GM19239 (cell line): ENCODE measurements at regions not wholly inside any gene's neighbourhood (a gene's known extent, or its start where the extent isn't known, plus 50 kb on each side); places are given as distances from the start of the nearest gene placed in this dataset.

Source experiments
- DNase-seq: peaks from one replicate; pipeline ENCODE4 v3.0.0; 2011; ENCODE audit warnings: low spot score; ENCODE audit not compliant: insufficient read length
- FAIRE-seq: peaks from 2 replicates; lab custom pipeline; 2011; peaks lifted over from hg19 to GRCh38; lab: Jason Lieb, UNC

DNA sequence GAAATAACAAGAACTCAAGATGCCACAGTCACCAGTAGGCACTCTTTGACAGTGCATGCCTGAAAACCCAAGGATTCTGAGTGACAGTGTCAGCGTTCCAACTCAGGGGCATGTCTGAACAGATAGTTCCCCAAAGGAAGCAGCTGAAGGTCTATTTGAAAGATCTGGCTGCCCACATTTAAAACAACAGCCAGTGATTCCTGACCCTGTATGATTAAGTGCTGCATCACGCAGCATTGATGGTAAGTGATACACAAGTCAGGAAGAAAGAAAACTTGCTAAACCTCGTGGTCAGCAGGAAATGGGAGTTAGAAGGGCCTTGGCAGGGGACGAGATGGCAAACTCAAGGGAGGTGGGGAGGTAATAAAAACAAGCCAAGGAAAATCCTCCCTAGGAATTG, 1013.1 kb downstream of the TYW1 start:
- no peak for FAIRE-seq
- no peak for DNase-seq

DNA sequence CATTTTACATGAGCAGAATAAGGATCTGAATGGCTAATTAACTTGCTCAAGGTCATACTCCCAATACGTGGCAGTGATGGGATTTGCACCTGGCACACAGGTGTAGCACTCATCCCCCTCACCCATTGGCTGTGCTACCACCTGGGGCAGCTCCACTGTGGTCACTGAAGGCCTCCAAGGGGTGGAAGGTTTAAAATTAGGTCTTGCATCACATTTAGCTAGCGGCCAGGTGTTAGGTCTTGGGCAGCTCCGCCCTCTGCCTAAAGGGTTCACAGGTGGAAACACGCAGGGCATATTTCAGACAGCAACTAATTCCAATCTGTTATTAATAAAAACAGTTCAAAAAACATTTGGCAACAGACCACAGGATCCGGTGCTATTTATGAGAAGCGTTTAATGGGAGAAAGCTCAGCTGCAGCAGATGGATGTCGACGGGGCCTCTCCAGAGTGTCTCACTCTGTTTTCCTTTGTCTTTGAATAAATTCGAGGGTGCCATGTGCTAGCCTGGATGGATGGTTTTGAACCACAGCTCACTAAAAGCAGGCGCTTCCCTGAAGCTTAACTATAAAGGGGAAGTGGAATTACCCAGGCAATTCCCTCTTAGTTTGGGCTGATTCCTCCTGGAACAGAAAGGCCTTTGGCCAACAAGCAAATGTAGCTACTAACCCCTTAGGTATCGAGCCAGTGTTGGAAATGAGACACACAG, 1017.6 kb downstream of the TYW1 start:
- no peak for DNase-seq
- no peak for FAIRE-seq

DNA sequence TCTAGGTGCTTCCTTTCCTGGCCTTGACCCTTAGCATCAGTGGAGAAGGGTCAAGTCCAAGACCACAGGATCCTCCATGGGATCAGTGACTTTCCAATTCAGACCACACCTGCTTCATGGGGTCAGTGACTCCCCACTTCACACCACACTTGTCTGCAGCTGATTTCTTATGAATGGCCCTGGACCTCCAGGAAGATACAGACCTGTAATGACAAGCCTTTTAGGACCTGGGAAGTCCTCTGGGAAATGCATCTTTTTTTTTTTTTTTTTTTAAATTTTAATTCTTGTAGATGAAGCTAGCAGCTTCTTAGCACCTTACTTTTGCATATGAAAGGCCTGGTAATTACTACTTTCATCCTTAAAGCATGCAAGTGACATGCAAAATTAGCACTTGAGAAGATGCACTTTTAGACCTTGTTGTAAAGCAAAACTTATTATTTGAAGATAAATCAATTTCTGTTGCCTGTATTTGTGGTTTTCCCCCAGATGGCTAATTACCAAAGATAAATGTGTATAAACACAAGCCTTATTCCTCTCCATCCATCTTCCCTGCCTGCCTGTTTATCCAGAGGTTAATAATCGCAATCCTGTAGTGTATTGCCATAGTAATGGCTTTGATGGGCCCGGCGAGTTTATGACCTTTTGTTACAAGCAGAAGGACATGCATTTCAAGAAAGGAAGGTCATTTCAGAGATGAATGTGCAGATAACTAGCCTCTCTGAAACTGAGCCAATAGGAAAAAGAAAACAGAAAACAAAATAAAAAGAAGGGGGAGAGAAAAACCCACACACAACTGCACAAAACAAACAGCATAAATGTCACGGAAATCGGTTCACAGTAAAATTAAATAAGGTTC, 1018.7 kb downstream of the TYW1 start:
- DNase-seq, result no peak
- no peak for FAIRE-seq

DNA sequence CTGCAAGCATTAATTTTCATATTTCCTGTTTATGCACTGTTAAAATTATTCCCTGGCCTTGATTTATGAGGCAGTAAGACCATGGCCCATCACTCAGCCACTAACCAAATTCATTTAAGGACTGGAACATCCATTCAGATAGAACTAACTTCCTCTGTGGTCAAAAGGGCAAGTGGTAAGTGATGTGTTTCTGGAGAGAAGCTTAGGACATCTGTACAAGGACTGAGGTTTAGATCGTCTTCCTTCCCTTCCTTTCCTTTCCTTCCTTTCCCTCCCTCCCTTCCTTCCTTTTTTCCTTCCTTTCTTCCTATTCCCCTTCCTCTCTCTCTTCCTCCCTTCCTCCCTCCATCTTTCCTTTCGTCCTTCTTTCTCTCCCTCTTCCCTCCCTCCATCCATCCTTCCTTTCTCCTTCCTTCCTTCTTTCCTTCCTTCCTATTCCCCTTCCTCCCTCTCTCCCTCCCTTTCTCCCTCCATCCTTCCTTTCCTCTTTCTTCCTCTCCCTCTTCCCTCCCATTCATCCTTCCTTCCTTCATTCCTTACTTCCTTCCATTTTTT, 1019.4 kb downstream of the TYW1 start:
- FAIRE-seq (no peak), DNase-seq (no peak)

DNA sequence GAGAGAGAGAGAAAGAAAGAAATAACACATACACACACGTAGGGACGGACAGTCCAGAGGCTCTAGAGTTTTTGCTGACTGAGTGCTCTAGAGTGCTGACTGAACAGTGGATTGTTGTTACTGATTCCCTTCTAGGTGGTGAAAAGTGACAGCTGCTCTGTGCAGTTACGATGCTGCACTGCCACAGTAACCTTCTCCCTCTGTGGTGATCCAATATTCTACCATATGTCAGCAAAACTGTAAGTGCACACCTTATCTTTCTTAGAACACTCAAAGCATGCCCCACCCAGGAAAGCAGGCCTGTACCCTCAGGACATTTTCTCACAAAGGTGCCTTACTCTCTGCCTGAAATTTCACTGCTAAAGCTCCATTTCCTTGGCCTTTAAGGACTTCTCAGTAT, 1023.5 kb downstream of the TYW1 start:
- FAIRE-seq (no peak), DNase-seq (no peak)

DNA sequence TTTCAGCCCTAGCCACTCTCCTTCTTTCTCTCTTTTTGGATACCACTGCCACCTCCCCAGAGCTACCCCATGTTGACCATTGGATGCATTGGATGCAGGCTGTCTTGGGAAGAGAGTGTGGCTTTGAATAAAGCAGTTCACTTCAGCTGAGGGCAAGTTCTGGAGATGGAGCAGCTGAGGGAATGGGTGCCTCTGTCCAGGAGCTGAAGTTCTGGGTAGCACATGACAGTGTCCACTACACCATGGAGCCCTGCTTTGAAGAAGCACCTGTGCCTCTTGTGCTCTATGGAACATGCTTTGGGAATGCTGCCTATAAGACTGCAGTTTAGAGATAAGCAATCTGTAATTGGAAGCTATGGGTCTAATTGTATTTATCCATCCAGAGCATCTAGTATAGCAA, 1028.7 kb downstream of the TYW1 start:
- FAIRE-seq (no peak), DNase-seq (no peak)

DNA sequence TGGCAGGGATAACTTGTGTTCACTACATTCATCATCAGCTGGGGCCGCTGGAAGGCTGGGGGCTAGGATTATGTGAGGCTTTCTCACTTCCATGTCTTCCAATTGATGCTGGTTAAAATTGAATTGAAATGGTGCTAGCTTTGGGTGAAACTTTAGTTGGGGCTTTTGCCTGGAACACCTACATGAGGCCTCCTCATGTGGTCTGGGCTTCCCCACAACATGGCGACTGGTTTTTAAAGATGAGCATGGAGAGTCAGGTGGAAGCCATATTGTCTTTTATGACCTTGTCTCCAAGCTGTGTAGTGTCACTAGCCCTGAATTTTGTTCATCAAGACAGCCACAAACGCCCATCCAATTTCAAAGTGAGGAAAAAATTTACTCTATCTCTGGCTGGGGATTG, 1033.9 kb downstream of the TYW1 start:
- DNase-seq, result no peak
- no peak for FAIRE-seq

DNA sequence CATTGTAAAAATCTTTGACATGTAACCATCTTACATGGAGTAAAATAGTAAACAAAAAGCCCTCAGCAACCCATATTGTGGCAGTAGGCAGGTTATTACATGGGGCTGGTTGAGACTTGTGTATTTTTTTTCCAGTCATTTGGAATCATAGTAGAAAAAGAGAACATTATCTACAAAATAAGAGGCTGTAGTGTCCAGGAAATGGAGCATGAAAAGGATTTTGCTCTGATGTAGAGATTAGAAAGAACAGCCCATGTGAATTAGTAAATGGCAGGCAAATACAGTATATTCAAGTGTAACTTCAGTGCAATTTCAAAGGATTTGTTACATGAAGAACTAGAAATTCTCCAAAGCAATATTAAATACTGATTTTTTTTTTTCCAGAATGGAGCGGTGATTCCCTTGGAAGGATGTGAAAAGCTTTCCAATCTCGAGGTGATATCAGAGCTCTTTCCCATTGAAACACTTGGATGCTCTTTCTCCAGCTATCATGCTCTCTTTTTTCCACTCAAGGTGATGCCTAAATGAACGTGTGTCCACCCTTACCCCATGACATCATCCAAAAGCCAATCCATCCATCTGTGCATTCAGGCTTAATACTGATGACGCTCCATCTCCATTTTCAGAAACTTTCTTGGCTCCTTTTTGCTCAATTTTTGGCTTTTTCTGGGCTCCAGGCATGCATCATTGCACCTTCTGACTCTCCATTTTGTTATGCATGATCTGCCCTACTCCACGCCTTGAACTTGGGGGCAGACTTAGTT, 1034.7 kb downstream of the TYW1 start:
- DNase-seq (no peak), FAIRE-seq (no peak)

DNA sequence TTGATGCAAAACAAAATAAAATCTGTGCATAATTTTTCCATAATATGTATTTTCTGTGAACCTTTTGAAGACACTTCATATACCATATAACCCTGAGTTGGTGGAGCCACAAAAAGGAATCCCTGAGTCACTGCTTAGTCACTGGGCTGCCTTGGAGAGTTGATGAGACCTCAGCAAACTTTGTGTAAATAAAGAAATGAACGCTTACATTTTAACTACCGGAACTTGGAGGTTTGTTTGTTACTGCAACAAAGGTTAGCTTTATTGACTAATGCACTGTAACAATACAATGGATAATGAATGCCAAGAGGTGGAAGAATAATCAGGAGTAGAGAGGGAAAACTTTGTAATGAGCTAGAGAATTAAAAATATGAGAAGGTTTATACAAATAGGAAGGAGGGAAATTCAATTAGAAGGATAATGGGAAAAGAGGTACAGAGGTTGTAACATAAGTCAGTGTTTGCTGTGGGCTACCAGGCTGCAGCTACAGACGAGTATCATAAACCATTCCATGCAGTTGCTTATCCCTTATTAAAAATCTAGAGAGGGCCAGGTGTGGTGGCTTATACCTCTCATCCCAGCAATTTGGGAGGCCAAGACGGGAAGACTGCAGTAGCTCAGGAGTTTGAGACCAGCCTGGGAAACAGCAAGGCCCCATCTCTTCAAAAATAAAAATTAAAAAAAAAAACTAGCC, 1042.1 kb downstream of the TYW1 start:
- no peak for DNase-seq
- no peak for FAIRE-seq

DNA sequence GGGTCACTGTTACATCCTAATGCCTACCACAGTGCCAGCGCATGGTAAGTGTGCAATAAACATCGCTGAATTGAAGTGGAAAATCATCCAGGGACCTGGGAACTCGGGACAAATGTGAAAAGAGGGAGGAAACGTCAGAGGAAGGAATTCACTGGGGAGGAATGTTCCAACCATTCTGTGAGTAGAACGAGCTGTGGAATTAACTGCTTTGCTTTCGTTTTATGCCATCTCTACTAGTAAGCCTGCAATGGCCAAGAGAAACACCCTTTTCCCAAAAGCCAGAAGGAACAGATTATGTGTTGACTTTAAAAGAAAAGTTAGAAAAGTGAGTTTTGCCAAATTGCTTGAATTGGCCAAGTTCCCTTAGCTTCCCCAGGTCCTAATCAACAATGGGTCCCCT, 1044.9 kb downstream of the TYW1 start:
- DNase-seq (no peak), FAIRE-seq (no peak)

DNA sequence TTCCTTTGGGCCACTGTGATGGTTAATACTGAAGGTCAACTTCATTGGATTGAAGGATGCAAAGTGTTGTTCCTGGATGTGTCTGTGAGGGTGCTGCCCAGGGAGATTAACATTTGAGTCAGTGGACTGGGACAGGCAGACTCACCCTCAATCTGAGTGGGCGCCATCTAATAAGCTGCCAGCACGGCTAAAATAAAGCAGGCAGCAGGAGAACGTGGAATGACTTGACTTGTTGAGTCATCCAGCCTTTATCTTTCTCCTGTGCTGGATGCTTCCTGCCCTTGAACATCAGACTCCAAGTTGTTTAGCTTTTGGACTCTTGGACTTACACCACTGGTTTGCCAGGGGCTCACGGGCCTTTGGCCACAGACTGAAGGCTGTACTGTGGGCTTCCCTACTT, 1046.9 kb downstream of the TYW1 start:
- DNase-seq, result no peak
- FAIRE-seq, result no peak

DNA sequence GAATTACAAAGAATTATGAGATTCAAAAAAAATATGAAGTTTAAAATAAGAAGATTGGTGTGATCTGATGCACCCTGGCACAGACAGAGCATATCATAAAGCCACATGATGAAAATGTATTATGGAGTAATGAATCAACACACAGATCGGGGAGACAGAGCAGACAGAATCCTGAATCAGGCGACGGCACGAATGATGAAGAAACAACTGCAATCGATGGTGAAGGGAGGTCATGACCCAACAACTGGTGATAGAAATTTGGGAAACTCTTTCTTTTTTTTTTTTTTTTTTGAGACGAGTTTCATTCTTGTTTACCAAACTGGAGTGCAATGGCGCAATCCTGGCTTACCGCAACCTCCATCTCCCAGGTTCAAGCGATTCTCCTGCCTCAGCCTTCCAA, 1054.0 kb downstream of the TYW1 start:
- FAIRE-seq, result no peak
- DNase-seq, result no peak

DNA sequence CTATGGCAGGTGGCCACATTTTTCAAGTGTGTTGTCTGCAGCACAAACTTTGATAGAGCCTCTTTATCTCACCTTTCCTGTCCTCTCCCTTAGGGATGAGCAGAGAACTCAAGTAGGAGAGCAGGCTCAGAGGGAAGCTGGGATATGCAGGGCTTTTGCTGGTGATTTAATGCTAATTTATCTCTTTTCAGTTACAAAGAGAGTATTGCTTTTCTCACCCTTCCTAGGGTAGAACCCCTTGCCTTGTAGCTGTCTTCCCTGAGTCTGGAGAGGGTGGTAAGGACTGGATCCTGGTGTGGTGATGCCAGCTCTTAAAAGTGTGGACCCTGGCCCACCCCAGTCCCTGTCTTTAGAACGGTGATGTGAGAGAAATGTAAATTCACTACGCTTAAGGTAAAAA, 1061.4 kb downstream of the TYW1 start:
- no peak for DNase-seq
- FAIRE-seq, result no peak

DNA sequence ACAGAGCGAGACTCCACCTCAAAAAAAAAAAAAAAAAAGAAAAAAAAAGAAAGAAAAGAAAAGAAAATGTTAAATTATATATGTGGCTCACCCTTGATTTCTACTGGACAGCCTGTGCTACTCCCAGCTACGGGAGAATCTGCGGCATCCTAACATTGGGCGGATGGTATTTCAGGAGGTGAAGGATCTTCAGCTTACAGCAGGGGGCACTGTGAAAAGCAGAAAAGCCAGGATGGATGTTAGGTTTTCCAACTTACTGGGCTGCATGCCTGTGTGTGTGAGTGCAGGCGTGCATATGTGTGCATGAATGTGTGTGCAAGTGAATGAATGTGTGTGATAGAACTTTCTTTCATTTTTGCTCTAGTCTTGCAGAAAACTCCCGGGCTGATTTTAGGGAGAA, 1066.5 kb downstream of the TYW1 start:
- DNase-seq (no peak), FAIRE-seq (no peak)

DNA sequence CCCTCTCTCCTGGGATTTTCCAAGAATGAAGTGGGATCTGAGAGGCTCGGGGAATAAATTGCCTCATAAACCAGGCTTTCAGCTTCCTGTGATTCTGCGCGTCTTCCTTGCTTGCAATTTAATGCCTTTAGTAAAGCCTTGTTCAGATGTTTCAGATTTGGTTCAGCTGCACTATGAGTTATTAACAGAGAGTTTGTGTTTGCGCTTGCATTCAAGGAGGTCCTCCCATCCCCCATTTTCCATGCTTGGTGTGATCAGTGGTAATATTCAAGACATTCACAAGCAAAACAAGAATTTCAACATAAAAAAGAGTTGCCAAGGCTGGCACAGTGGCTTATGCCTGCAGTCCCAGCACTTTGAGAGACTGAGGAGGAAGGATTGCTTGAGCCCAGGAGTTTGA, 1068.9 kb downstream of the TYW1 start:
- FAIRE-seq (no peak), DNase-seq (no peak)

DNA sequence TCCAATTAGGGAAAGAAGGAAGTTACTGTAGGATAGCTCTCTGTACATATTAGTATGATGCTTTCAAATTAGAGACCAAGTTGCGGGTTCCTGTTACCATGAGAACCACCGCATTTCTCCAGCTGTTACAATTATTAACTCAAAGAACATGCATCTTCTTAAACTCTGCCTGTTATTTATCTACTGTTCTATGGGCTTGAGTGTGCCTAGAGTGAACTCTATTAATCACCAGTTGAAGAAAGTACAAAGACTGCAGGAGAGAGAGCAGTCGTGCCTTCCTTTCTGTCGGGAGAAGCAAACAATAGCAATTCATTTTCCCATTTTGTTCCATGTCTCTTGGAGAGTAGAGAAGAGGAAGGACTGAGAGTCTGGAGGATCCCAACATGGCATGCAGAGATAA, 1071.2 kb downstream of the TYW1 start:
- FAIRE-seq, result no peak
- no peak for DNase-seq

DNA sequence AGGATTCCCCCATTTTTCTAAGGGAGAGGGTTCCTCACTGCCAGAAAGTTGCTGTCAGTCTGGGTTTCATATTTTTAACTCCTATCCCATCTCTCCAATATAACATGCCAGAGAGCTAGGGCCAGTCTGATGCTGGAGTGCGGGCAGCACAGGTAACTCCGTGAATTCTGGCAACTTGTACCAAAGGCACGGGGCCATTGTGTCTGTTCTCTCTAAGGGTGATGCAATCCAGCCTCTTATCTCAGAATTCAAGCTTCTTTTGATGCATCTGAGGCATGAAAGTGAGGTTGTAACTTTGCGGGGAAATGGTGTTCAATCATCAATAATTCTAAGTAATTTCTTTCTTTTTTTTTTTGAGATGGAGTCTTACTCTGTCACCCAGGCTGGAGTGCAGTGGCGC, 1074.4 kb downstream of the TYW1 start:
- FAIRE-seq, result no peak
- DNase-seq, result no peak

DNA sequence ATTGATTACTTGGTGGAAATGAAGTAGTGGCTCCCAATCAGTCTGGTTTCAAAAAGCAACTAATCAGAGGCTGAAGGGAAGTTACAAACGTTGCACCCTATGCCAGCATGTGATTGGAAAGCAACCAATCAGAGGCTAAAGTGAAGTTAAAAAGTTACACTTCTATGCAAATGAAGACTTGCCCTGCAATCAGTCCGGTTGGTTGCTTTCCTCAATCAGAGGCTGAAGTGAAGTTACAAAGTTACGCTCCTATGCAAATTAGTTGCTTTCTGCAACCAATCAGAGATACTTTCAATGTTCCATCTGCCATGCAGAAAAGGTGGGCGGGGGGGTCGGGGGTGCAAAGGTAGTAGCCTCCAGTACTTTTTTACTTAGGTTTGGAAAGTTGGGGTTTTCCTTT, 1077.1 kb downstream of the TYW1 start:
- no peak for DNase-seq
- no peak for FAIRE-seq

DNA sequence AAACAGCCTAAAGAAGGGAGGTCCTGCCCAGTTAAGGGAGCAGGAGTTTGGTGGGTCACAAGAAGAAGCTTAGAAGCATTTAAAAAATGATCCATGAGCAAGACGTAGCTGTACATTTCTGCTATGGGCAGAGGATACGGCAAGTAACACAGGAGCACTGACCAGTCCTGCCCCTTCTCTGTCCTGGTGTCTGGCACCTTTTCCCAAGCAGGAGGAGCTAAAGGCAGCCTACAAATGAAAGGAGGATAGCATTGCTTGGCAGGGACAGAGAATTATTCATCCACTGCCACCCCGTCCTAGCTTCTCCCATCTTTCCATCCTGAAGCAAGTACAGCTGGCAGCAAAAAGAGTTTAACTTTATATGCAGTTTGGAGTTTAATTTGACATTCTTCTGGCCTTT, 1077.6 kb downstream of the TYW1 start:
- no peak for DNase-seq
- FAIRE-seq, result no peak

DNA sequence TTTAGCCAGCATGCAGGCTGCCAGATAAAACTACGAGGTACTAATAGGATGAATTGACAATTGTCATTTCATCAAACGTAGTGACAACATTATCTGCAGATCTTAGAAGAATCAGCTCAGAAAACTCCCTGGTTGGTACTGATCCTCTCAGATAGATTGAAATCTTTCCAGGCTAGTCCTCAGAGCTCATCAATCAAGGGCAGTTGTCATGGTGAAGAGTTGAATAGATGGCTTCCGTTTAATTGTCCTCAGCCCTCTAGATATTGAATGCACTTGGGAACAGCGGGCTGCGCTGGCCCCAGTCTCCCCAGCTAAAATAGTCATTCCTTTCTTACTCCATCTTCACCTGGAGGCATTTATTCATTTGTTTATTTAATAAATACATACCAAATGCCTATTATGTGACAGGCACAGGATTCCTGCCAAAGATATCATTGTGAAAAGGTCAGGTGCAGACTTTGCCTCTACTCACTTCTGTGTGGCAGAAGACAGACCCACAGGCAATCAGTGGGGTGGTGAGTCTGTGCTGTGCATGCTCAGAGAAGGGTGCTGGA, 1081.6 kb downstream of the TYW1 start:
- no peak for FAIRE-seq
- DNase-seq, result no peak
